ENCODE measurements at regions not wholly inside any gene's neighbourhood (a gene's known extent, or its start where the extent isn't known, plus 50 kb on each side); places are given as distances from the start of the nearest gene placed in this dataset.

DNA sequence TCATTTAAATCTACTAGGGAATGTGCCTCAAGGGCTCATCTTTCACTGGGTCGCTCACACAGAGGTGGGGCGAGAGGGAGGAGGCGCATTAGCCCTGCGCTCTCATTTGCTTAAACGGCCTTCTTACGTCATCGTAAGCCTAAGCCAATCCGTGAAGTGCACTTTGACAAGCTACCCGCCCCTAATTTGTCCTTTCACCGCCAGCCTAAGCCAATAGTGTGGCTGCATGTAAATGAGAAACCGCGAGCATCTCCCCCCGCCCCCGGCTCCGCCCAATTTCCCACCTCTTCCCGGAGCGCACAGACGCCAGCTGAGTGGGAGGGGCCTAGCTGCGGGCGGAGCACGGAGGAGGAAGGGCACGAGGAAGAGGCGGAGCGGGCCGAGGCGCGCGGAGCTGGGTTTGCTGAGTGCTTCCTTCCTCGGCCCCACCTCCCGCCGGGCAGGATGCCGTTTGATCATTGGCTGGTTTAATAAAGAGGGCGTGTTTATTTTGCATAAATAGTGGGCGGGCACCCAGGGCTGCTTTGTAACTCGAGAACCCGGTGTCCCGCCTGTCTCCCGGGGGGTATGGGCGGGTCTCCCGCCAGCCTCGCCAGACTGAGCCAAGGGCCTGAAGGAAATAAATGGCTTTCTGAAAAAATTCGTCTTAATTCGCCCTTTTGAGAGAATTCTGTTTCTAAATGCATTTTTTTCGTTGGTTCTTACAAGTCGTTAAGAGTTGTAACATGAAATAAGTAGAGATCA, 289.6 kb upstream of the NFE2L3 start:
- peak; percentile 92 for DNase-seq

DNA sequence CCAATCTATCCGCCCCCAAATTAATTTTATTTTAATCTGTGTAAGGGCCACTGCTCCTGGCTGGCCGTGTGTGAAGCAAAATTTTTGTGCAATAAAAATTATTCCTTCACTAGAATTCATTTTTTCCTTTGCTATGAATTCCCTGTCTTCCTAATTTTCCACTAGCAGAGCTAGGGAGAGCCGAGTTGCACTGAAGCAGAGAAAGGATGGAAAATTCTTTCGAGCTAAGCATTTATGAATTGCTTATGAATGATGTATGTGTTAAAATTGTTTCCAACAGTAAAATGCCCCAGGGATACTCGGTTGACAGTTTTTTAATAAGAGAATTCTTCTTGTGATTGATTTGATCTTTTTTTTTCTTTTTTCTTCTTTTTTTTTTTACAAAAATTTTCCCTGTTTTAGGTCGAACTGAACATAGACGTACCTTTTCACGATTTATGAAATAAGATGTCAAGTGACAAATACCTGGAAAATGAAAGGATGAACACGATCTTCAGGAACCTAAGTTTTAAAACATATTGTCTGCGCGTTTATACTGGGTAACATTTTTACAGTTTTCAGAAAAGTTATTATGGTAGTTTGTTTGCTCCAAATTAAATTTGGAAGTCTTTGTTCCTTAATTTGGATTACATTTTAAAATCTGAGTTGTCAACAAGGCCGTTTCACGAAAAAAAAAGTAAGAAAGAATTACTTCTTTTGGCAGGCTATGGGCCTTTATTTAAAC, 288.8 kb upstream of the NFE2L3 start:
- no peak for ATAC-seq
- no peak for DNase-seq

More for the DNA sequence above, 289.6 kb upstream of the NFE2L3 start:
- ATAC-seq = peak; percentile 94

DNA sequence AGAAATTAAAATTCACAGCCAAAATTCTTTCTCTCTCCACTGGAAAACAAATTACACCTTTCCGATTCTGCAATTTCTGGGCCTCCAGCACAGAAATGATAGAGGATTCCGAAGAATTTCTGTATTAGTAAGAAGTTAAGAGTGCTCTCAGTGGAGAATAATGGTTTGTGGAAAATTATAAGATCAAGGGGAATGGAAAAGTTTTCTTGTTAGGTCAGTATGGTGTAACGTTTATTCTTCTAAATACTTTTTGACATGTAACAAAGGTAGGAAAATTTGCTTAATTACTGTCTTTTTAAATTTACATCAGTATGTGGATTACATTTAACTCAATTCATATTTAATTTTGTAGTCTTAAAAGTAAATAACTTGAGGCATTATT, 288.3 kb upstream of the NFE2L3 start:
- ATAC-seq = no peak

GRCh38 chr7:25864511-25864910, 287.5 kb upstream of the NFE2L3 start:
- no peak for DNase-seq
- no peak for ATAC-seq

More for the DNA sequence above, 288.3 kb upstream of the NFE2L3 start:
- no peak for DNase-seq

DNA sequence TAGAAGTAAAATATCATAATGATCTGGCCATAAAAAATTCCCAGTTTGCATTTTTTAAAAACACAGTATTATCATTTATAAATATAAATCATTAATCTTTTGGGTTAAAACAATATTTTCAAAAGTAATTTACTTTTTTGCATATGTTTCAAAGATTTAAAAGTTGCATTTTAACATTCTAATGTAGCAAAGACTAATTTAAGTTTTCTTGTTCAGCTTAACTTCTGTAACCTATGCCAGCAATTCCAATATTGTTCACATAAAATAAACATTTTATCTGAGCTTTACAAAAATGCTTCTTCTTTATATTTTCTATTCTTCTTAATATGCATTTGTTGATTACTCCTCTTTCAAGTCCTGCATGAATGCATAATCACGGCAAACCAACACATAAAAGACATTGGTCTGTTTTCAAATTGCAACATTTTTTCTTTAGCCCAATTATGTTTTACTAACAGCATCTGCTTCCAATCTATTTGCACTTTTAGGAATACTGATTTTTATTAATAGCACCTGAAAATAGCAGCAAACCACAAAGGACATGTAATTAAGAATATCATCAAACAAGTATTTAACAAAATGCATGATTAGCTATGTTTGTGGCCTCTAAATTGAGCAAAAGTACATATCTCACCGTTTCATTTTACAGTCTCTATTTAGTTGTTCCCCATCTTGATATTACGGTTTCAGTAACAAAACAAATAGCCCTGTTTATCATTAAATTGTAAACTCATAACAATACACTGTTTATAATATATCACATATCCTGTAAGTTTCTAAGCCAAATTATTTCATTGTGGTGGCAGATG, 286.9 kb upstream of the NFE2L3 start:
- DNase-seq (no peak), ATAC-seq (no peak)

DNA sequence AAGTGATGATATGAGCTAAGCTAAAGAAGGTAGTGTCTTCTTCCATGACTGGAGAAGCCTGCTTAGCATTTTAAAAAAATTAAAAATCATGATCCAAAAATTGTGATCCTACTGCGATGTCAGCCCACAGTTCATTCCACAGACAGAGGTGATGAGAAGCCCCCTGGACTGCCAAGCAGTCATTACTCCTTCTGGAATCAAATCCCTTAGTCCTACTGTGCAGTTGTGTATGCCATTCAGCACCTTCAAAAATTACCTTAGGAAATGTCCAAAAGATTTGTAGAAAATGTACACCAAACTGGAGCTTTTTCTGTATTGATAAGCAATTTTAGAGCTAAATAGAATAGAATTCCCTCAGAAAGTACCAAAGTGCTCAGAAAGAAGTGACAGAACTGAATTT, 283.5 kb upstream of the NFE2L3 start:
- DNase-seq (no peak), ATAC-seq (no peak)

- ATAC-seq (no peak), DNase-seq (no peak)
Measured at GRCh38 chr7:25870574-25870973, 281.4 kb upstream of the NFE2L3 start.

DNA sequence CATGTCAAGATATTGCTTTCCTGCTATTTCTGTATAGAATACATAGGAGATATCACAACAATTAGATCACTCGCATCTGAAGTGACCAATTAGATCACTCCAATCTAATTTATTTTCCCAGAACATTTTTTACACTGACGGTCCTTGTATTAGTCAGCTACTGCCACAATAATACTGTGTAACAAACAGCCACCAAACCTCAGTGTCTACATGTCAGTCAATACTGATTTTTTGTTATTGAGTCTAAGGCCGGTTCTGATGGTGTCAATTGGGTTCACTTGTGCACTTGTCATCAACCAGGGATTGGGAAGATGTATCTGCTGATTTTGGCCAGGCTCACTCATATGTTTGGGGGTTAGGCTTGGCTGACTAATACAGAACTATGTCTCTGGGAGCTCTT, 275.9 kb upstream of the NFE2L3 start:
- no peak for DNase-seq
- ATAC-seq = no peak

DNA sequence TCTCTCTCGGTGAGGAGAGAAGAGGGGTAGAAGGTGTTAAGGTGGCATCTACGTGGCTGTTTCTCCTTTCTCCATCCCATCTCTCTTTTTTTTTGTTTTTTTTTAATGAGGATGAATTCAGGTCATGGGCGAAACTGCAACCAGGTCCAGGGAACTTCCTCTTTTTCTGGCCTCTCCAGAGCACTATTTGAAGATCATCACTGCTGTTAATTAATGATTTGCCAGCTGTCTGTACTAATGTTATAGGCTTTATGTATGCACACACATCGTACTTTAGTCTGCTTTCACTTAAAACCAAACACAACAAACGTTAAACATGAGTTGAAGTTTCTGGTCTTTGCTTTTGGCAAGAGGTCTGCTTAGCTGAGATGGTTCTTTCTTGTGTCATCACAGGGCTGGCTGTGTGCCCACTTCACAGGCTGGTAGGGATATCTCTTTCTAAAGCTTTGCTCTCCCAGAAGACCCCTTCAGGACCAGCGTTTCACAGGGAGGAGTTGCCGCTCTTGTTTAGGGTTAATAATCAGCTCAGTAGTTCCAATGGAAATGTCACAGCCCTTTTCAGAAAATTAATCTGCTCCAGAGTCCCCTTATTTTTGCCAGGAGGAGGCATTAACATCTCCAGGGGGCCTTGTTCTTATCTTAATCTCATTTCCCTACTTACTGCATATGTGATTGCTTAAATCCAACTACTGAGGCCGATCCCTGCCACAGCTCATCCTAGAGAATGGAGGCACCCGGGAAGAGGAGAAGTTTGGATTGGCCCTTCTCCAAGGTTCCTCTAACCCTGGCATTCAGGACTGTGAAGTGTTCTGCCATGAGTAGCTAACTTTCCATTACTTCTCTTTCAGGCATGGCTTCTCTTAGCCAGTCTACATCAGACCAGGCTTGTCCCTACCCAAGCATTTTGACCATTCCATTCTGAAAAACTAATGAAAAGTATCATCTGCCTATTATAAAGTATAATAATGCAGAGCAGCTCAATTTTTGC, 273.9 kb upstream of the NFE2L3 start:
- ATAC-seq = no peak
- no peak for DNase-seq

GRCh38 chr7:25879799-25880198, 272.2 kb upstream of the NFE2L3 start:
- ATAC-seq (no peak), DNase-seq (no peak)

- DNase-seq (no peak), ATAC-seq (no peak)
Measured at GRCh38 chr7:25881317-25882037, 270.5 kb upstream of the NFE2L3 start.

- ATAC-seq (no peak), DNase-seq (no peak)
Measured at GRCh38 chr7:25882151-25882773, 269.7 kb upstream of the NFE2L3 start.

GRCh38 chr7:25884265-25884828, 267.7 kb upstream of the NFE2L3 start:
- DNase-seq (no peak), ATAC-seq (no peak)

DNA sequence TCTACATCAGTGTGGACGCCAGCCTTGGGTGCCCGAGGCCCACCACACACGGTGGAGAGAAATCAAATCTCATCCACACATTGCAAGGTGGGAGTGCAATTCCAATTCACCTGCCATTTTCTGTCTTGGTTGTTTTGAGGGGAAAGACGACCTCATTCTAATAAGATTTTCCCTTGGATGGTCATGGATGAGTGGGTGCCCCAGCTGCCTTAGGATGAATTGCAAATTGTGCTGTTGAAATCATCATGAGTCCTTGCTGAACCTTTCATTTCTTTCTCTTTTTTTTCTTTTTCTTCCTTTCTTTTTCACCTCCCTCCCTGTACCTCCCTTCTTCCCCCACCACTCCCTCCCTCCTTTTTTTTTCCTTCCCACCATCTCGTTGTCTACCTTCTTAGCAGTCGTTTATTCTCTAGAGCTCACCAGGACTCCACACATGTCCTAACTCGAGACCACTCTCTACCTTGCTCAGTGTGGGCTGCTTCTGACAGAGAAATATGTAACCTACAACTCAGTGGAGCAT, 266.9 kb upstream of the NFE2L3 start:
- ATAC-seq (no peak), DNase-seq (no peak)

DNA sequence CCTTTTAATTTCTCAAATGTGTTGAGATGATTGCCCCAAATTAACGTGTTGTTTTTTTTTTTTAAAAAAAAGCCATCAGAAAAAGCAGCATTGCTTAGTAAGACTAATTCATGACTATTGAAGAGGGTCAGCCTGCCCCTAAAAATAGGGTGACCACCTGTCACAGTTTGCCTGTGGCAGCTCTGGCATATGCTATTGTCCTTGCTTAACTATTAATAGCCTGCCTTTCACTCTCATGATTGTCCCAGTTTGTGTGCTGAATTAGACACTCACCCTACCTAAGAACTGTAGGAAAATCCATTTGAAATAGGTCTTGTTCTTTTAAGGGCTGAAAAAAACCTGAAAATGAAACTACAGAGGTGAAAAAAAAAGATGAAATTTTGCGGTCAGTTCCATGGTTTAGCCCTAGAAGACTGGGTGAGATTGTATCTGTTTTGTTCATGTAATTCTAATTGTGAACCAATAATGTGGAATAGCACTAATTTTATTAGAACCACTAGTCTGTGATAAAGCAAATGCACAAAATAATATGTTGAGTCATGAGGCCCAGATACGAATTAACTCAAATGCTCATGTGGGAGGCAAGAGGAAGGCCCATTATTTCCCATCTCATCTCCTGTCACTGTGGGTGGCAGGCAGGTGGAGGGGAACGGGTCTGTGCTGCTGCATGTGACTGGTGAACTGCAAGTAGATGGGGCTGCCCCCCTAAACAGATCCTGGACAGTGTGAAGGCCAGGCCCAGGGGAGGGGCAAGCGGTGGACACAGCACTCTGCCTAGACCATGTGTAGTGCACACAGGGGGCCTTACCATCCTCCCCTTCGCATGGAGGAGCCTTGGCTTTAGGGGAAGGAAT, 265.4 kb upstream of the NFE2L3 start:
- ATAC-seq = no peak
- no peak for DNase-seq

GRCh38 chr7:25887266-25887665, 264.7 kb upstream of the NFE2L3 start:
- DNase-seq (no peak), ATAC-seq (no peak)

DNA sequence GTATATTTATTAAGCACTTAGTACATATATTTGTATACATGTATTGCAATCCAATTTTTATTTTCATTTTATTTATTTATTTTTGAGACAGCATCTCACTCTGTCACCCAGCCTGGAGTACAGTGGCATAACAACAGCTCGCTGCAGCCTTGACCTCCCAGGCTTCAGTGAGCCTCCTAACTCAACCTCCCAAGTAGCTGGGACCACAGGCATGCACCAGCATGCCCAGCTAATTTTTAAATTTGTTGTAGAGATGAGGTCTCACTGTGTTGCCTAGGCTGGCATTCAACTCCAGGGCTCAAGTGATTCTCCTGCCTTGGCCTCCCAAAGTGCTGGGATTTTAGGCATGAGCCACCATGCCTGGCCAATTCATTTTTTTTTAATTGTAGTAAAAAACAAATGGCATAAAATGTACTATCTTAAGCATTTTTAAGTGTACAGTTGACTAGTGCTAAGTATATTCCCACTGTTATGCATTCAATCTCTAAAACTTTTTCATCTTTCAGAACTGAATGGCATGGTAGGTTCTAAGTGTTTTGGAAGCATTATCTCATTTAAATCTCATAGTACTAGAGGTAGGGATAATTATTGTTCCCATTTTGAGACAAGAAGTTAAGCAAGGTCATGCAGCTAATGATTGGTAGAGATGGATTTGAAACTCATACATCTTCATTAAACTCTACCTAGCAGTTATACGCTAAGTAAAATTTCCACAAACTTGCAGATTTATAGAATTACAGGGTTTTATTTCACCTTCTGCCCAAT, 264.0 kb upstream of the NFE2L3 start:
- DNase-seq = no peak
- ATAC-seq = no peak

GRCh38 chr7:25889765-25890164, 262.2 kb upstream of the NFE2L3 start:
- no peak for ATAC-seq
- DNase-seq = no peak
